Aorta (tissue), 5 donors: ENCODE measurements at regions not wholly inside any gene's neighbourhood (a gene's known extent, or its start where the extent isn't known, plus 50 kb on each side); places are given as distances from the start of the nearest gene placed in this dataset.

ENCODE experiments used
- ATAC-seq: fragments of 200-7000 bp; cut with Tn5 transposase; one replicate; pipeline ENCODE4 v1.9.1; 2022; ENCODE audit warnings: moderate library complexity; ENCODE audit not compliant: low FRiP score
- DNase-seq, 2 donors: peaks; one replicate each; pipeline ENCODE4 v3.0.0-alpha.2; 2020
- H3K27ac ChIP-seq, 2 donors: one replicate each; pipeline ENCODE4 v1.5.1; 2013; ENCODE audit warnings: low read length in 2 of 2, mild to moderate bottlenecking in 2 of 2, moderate library complexity in 2 of 2, control low read depth in 1 of 2, inconsistent platforms in 1 of 2, low read depth in 1 of 2
- H3K27me3 ChIP-seq, 2 donors: one replicate each; pipeline ENCODE4 v1.6.1; 2013; ENCODE audit warnings: control low read depth in 1 of 2, low read length in 1 of 2, mild to moderate bottlenecking in 1 of 2, moderate library complexity in 1 of 2; ENCODE audit not compliant: insufficient read depth in 2 of 2, control insufficient read depth in 1 of 2
- H3K36me3 ChIP-seq, 2 donors: one replicate each; pipeline ENCODE4 v1.6.1; 2013; ENCODE audit warnings: control low read depth in 1 of 2, low read length in 1 of 2, mild to moderate bottlenecking in 1 of 2; ENCODE audit not compliant: insufficient read depth in 2 of 2, control insufficient read depth in 1 of 2
- H3K4me1 ChIP-seq, 2 donors: one replicate each; pipeline ENCODE4 v1.6.1; 2013; ENCODE audit warnings: low read length in 2 of 2, control low read depth in 1 of 2, mild to moderate bottlenecking in 1 of 2, moderate library complexity in 1 of 2; ENCODE audit not compliant: insufficient read depth in 2 of 2, control insufficient read depth in 1 of 2
- H3K4me3 ChIP-seq, 2 donors: one replicate each; pipeline ENCODE4 v1.5.1; 2013; ENCODE audit warnings: low read length in 2 of 2, control low read depth in 1 of 2, mild to moderate bottlenecking in 1 of 2
- H3K9me3 ChIP-seq: one replicate; pipeline ENCODE4 v1.6.1; 2013; ENCODE audit warnings: mild to moderate bottlenecking, low read length; ENCODE audit not compliant: control insufficient read depth
- WGBS, 2 donors: extraction: QIAGEN DNeasy Blood & Tissue Kit; methylation state at CpG; one replicate each; pipeline ENCODE4 v1.1.7; 2013; 5-methylcytosine and 5-hydroxymethylcytosine counted together
- intact Hi-C, 2 donors: fragments of 100-400 bp; cut with DNase I; formaldehyde crosslinking; loops; one replicate each; pipeline versions ENCODE4 v1.14.2 to v1.15.0; 2022
- donor health status: healthy with polysubstance abuse.
- donor health status: Bipolar disorder and iron deficiency.
- donor health status: DM: no; HTN: no; CAD: no.
- donor health status: DM: no; HTN: no; CAD: no.
- donor health status: DM: yes; HTN: yes; CAD: no.

DNA sequence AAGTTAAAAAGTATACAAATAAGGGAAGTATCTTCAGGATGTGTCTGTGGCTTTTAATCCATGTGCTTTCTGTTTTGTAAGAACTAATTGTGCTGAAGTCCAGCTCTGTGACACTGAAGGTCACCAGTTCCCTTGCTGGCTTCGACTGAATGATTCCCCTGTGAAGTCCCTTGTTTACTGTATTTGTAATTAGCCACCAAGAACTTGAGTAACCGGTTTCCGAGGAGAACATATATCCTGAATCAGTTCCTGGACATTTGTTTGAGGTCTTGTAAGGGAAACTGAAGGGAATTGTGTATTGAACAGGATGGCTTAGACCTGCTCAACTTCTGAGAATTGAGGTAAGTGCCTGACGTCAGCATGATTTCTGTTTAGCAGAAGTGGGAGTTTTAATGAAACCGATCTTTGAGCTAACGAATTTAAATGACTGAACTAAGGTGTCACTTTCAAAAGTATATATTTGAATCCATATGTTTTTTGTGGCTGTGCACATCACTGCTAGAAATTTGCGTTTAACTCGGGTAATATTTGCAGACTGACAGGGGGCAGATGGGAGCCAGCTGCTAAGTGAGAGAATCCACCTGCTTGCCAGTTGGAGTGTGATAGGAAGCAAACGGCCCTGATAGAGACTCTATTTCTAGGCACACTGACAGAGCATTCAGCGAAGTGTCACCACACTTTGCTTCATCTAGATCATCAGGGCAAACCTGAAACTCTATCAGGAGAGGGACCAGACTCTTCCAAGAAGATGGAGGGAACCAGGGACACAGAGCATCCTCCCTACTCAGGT lies 530.0 kb downstream of the RFC3 start:
- Histone ChIP-seq H3K36me3 (no peaks in the 10 kb centered on the region), H3K27ac (no peak overlapping the region), H3K4me3 (no peak overlapping the region), H3K4me1 (peaks cover 0 to 1% of the 10 kb centered on the region in 2 donors), H3K9me3 (no peaks in the 10 kb centered on the region), H3K27me3 (no peaks in the 10 kb centered on the region)
- ATAC-seq (no peak), DNase-seq (no peak)
- WGBS, 2 donors, result 75 to 76% methylated on average over 10 of the region's 10 CpGs
- intact Hi-C loops, result no loop called here

- DNase-seq, result peak in 1 of 2 donors; percentile 69
- Histone ChIP-seq H3K27ac (no peak overlapping the region), H3K4me3 (no peak overlapping the region), H3K9me3 (no peaks in the 10 kb centered on the region), H3K4me1 (peaks cover 0 to 1% of the 10 kb centered on the region in 2 donors), H3K36me3 (no peaks in the 10 kb centered on the region), H3K27me3 (no peaks in the 10 kb centered on the region)
- WGBS, 2 donors, result 82 to 92% methylated on average over 1 of the region's 1 CpG
- intact Hi-C loops, result no loop called here
- ATAC-seq, result no peak
These were observed 531.3 kb downstream of the RFC3 start for GRCh38 chr13:34349091-34349722.

- intact Hi-C loops, result no loop called here
These were observed 532.7 kb downstream of the RFC3 start for GRCh38 chr13:34350671-34351070.

DNA sequence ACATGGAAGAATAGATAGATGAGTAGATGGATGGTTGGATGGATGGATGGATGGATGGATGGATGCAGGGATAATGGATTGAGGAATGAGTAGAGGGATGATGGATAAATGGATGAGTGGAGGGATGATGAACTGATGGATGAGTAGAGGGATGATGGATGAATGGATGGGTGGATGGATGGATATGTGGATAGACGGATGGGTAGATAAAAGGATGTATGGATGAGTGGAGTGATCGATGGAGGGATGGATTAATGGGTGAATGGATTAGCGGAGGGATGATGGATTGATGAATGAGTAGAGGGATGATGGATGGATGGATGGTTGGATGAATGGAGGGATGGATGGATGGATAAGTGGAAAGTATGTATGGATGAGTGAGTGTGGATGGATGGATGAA lies 533.2 kb downstream of the RFC3 start:
- peaks cover 0 to 1% of the 10 kb centered on the region in 2 donors for H3K4me1 ChIP-seq
- DNase-seq (no peak), ATAC-seq (no peak)
- no peaks in the 10 kb centered on the region for H3K9me3 ChIP-seq
- H3K27ac ChIP-seq, result no peak overlapping the region
- H3K36me3 ChIP-seq, result no peaks in the 10 kb centered on the region
- H3K4me3 ChIP-seq, result no peak overlapping the region
- intact Hi-C loops, result no loop called here
- WGBS, 2 donors, result 93 to 97% methylated on average over 3 of the region's 3 CpGs
- no peaks in the 10 kb centered on the region for H3K27me3 ChIP-seq

More at GRCh38 chr13:34350671-34351070, 532.7 kb downstream of the RFC3 start:
- WGBS, 2 donors, result 97 to 99% methylated on average over 3 of the region's 3 CpGs
- no peak overlapping the region for H3K4me3 ChIP-seq
- H3K27ac ChIP-seq, result no peak overlapping the region
- H3K9me3 ChIP-seq, result no peaks in the 10 kb centered on the region
- no peaks in the 10 kb centered on the region for H3K27me3 ChIP-seq
- no peaks in the 10 kb centered on the region for H3K36me3 ChIP-seq
- no peak for DNase-seq
- peaks cover 0 to 1% of the 10 kb centered on the region in 2 donors for H3K4me1 ChIP-seq
- ATAC-seq, result no peak

- H3K4me1 ChIP-seq, result peaks cover 0 to 3% of the 10 kb centered on the region in 2 donors
- intact Hi-C loops, result no loop called here
- ATAC-seq, result no peak
- DNase-seq, result no peak
- H3K9me3 ChIP-seq, result no peaks in the 10 kb centered on the region
- no peaks in the 10 kb centered on the region for H3K36me3 ChIP-seq
- no peak overlapping the region for H3K27ac ChIP-seq
- no peaks in the 10 kb centered on the region for H3K27me3 ChIP-seq
- WGBS, 2 donors, result 79 to 85% methylated on average over 4 of the region's 4 CpGs
- no peak overlapping the region for H3K4me3 ChIP-seq
These were observed 535.0 kb downstream of the RFC3 start for GRCh38 chr13:34352958-34353357.

GRCh38 chr13:34356686-34357434 lies 538.9 kb downstream of the RFC3 start:
- ATAC-seq (no peak), DNase-seq (no peak)
- no peak overlapping the region for H3K27ac ChIP-seq
- no peaks in the 10 kb centered on the region for H3K27me3 ChIP-seq
- WGBS, 2 donors, result 76 to 81% methylated on average over 4 of the region's 4 CpGs
- no peaks in the 10 kb centered on the region for H3K9me3 ChIP-seq
- intact Hi-C loops, result no loop called here
- peaks cover 0 to 1% of the 10 kb centered on the region in 2 donors for H3K4me1 ChIP-seq
- no peak overlapping the region for H3K4me3 ChIP-seq
- no peaks in the 10 kb centered on the region for H3K36me3 ChIP-seq

- Histone ChIP-seq H3K4me1 (peaks cover 0 to 1% of the 10 kb centered on the region in 2 donors), H3K27ac (peak overlapping the region in 1 of 2 donors; percentile 65), H3K4me3 (no peak overlapping the region), H3K27me3 (no peaks in the 10 kb centered on the region), H3K36me3 (no peaks in the 10 kb centered on the region), H3K9me3 (no peaks in the 10 kb centered on the region)
- 44 to 47% methylated on average over 10 of the region's 10 CpGs for WGBS, 2 donors
- peak in 1 of 2 donors; percentile 47 for DNase-seq
- ATAC-seq, result no peak
- intact Hi-C loops, result no loop called here
These were observed 539.7 kb downstream of the RFC3 start for GRCh38 chr13:34357435-34358232.

DNA sequence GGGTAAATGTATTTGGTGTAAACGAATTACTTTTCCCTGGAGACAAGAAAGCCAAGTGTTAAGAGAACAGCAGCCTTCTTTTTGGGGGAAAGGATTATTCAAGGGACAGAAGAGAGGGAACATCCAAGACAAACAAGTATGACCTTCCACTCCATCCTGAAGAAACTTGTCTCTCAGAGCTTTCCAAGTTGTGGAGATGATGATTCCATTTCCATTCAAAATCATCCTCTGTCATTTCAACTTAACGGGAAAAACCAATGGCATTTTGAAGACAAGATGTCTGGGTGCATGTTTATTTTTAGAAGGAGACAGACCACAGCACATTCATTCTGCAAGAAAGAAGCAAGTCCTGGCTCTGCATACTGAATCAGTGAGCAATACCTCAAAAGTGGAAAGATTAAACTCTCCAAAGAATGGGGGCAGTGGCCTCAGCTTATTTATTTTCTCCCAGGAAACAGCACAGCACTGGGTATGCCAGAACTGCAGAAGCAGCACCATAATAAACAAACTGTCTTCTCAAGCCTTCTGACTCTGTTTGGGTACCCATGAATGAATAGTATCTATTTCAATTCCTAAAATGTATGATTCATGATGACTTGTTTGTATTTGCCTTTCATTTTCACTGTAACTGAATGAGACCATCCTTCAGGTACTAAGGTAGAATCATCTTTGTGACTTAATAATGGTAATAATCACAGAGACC lies 541.0 kb downstream of the RFC3 start:
- no peak overlapping the region for H3K27ac ChIP-seq
- H3K27me3 ChIP-seq, result no peaks in the 10 kb centered on the region
- no peak for DNase-seq
- H3K4me3 ChIP-seq, result no peak overlapping the region
- peaks cover 0 to 1% of the 10 kb centered on the region in 2 donors for H3K4me1 ChIP-seq
- H3K36me3 ChIP-seq, result no peaks in the 10 kb centered on the region
- 11 to 12% methylated on average over 2 of the region's 2 CpGs for WGBS, 2 donors
- peak; percentile 51 for ATAC-seq
- H3K9me3 ChIP-seq, result no peaks in the 10 kb centered on the region
- intact Hi-C loops, result no loop called here
